Nephron progenitor cell (in vitro differentiated cells): ENCODE measurements at regions not wholly inside any gene's neighbourhood (a gene's known extent, or its start where the extent isn't known, plus 50 kb on each side); places are given as distances from the start of the nearest gene placed in this dataset.
A peak's percentile ranks its signal among the peaks of the same experiment; 100 is the strongest.

Experiments used
- DNase-seq: peaks from one replicate; pipeline ENCODE4 v3.0.0; 2021
- H3K27ac Mint-ChIP-seq: 2 replicates; pipeline ENCODE4 v1.8.0; 2021; ENCODE audit warnings: mild to moderate bottlenecking, moderate library complexity, mixed read lengths
- H3K27me3 Mint-ChIP-seq: 2 replicates; pipeline ENCODE4 v1.8.0; 2021; ENCODE audit warnings: mild to moderate bottlenecking, low read depth, mixed read lengths; ENCODE audit not compliant: poor library complexity
- H3K36me3 Mint-ChIP-seq: 2 replicates; pipeline ENCODE4 v1.8.0; 2021; ENCODE audit warnings: low read depth, mixed read lengths
- H3K4me1 Mint-ChIP-seq: 2 replicates; pipeline ENCODE4 v1.8.0; 2021; ENCODE audit warnings: mixed read lengths
- H3K4me3 Mint-ChIP-seq: 2 replicates; pipeline ENCODE4 v1.8.0; 2021; ENCODE audit warnings: mild to moderate bottlenecking, moderate library complexity, mixed read lengths
- H3K9me3 Mint-ChIP-seq: 2 replicates; pipeline ENCODE4 v1.8.0; 2021; ENCODE audit warnings: mild to moderate bottlenecking, moderate library complexity, mixed read lengths
- TF ChIP-seq, protein P1 (sequence below): fragments of 200-600 bp; sonication (generic); IDR thresholded peaks from 2 replicates; pipeline ENCODE4 v1.5.0; 2021; ENCODE audit warnings: antibody characterized with exemption

- Mint-ChIP-seq H3K4me1 (peaks cover 77% of the 10 kb centered on the region), H3K36me3 (no peaks in the 10 kb centered on the region), H3K27me3 (no peaks in the 10 kb centered on the region), H3K4me3 (no peak overlapping the region), H3K9me3 (no peaks in the 10 kb centered on the region), H3K27ac (no peak overlapping the region)
- TF ChIP-seq, protein P1, sequence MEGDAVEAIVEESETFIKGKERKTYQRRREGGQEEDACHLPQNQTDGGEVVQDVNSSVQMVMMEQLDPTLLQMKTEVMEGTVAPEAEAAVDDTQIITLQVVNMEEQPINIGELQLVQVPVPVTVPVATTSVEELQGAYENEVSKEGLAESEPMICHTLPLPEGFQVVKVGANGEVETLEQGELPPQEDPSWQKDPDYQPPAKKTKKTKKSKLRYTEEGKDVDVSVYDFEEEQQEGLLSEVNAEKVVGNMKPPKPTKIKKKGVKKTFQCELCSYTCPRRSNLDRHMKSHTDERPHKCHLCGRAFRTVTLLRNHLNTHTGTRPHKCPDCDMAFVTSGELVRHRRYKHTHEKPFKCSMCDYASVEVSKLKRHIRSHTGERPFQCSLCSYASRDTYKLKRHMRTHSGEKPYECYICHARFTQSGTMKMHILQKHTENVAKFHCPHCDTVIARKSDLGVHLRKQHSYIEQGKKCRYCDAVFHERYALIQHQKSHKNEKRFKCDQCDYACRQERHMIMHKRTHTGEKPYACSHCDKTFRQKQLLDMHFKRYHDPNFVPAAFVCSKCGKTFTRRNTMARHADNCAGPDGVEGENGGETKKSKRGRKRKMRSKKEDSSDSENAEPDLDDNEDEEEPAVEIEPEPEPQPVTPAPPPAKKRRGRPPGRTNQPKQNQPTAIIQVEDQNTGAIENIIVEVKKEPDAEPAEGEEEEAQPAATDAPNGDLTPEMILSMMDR: no peak
- DNase-seq: no peak
Observed at GRCh38 chr18:10400534-10401307, 53.7 kb upstream of the APCDD1 start.

- H3K27me3 Mint-ChIP-seq: no peaks in the 10 kb centered on the region
- H3K9me3 Mint-ChIP-seq: no peaks in the 10 kb centered on the region
- H3K4me3 Mint-ChIP-seq: no peak overlapping the region
- H3K27ac Mint-ChIP-seq: no peak overlapping the region
- H3K4me1 Mint-ChIP-seq: peaks cover 82% of the 10 kb centered on the region
- TF ChIP-seq, protein P1: no peak
- DNase-seq: peak; percentile 38
- H3K36me3 Mint-ChIP-seq: no peaks in the 10 kb centered on the region
Observed at GRCh38 chr18:10401521-10401920, 52.9 kb upstream of the APCDD1 start.

GRCh38 chr18:10401930-10402329 is 52.5 kb upstream of the APCDD1 start:
- H3K36me3 Mint-ChIP-seq: no peaks in the 10 kb centered on the region
- no peak for DNase-seq
- H3K4me1 Mint-ChIP-seq: peaks cover 86% of the 10 kb centered on the region
- H3K27ac Mint-ChIP-seq: no peak overlapping the region
- no peak overlapping the region for H3K4me3 Mint-ChIP-seq
- H3K27me3 Mint-ChIP-seq: no peaks in the 10 kb centered on the region
- no peaks in the 10 kb centered on the region for H3K9me3 Mint-ChIP-seq
- TF ChIP-seq, protein P1: no peak

- TF ChIP-seq, protein P1: no peak
- H3K27ac Mint-ChIP-seq: no peak overlapping the region
- peaks cover 85% of the 10 kb centered on the region for H3K4me1 Mint-ChIP-seq
- H3K4me3 Mint-ChIP-seq: no peak overlapping the region
- peaks cover 4% of the 10 kb centered on the region for H3K27me3 Mint-ChIP-seq
- DNase-seq: no peak
- no peaks in the 10 kb centered on the region for H3K36me3 Mint-ChIP-seq
- H3K9me3 Mint-ChIP-seq: no peaks in the 10 kb centered on the region
Observed at GRCh38 chr18:10402871-10403559, 51.4 kb upstream of the APCDD1 start.

DNA sequence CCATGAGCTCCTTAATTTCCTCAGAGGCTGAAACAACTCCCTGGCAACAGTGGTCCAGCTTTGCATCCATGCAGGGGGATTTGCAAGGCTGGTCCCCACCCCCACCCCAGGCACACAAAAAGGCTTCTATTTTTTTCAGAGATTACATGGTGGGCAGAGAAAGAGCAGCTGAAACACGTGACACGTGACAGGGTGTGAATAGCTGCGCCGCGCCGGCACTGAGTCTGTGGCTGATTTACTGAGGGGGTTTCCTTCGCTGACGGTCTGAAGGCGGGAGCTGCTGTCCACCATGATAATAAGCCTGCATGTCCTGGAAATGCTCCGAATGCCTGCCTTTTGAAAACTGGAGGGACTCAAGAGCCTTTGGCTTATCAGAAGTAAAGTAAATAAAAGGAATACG is 50.7 kb upstream of the APCDD1 start:
- Mint-ChIP-seq H3K27ac (no peak overlapping the region), H3K4me1 (peaks cover 83% of the 10 kb centered on the region), H3K36me3 (no peaks in the 10 kb centered on the region), H3K4me3 (no peak overlapping the region), H3K27me3 (peaks cover 4% of the 10 kb centered on the region), H3K9me3 (no peaks in the 10 kb centered on the region)
- TF ChIP-seq, protein P1: no peak
- no peak for DNase-seq

GRCh38 chr18:10404168-10404567 is 50.3 kb upstream of the APCDD1 start:
- H3K4me1 Mint-ChIP-seq: peaks cover 80% of the 10 kb centered on the region
- H3K27me3 Mint-ChIP-seq: peaks cover 4% of the 10 kb centered on the region
- no peaks in the 10 kb centered on the region for H3K9me3 Mint-ChIP-seq
- TF ChIP-seq, protein P1: no peak
- no peak overlapping the region for H3K27ac Mint-ChIP-seq
- no peaks in the 10 kb centered on the region for H3K36me3 Mint-ChIP-seq
- DNase-seq: no peak
- H3K4me3 Mint-ChIP-seq: no peak overlapping the region
